ENCODE measurements at regions not wholly inside any gene's neighbourhood (a gene's known extent, or its start where the extent isn't known, plus 50 kb on each side); places are given as distances from the start of the nearest gene placed in this dataset.

DNA sequence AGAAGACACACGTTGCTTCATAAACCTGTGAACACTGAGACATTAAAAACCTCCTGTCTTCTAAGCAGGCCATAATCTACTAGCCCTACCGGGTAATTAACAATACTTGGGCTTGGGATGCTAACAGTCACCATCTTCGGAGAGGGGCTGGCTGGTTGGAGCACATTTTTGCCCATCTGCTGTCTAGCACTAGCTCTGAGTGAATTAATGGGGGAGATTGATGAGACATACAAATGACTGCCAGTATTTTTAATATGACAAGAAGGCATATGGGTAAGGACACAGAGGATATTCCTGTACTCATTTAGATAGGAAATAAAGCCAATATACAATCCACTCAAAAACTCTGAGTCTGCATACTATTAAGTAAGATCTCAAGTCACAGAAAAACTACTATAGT lies 651.6 kb upstream of the SOX11 start:
- TF ChIP-seq, protein P1, sequence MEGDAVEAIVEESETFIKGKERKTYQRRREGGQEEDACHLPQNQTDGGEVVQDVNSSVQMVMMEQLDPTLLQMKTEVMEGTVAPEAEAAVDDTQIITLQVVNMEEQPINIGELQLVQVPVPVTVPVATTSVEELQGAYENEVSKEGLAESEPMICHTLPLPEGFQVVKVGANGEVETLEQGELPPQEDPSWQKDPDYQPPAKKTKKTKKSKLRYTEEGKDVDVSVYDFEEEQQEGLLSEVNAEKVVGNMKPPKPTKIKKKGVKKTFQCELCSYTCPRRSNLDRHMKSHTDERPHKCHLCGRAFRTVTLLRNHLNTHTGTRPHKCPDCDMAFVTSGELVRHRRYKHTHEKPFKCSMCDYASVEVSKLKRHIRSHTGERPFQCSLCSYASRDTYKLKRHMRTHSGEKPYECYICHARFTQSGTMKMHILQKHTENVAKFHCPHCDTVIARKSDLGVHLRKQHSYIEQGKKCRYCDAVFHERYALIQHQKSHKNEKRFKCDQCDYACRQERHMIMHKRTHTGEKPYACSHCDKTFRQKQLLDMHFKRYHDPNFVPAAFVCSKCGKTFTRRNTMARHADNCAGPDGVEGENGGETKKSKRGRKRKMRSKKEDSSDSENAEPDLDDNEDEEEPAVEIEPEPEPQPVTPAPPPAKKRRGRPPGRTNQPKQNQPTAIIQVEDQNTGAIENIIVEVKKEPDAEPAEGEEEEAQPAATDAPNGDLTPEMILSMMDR (IDR thresholded peaks at IDR 0.05 in 2 of 3, conservative IDR thresholded peaks at IDR 0.05 in 1 of 3; ENCODE audit: borderline replicate concordance in 1 of 3, insufficient read depth in 1 of 3, low read depth in 2 of 3, low read length in 2 of 3), result no peak
- no peak for TF ChIP-seq TCF7L2 (IDR thresholded peaks at IDR 0.05; ENCODE audit: borderline replicate concordance, extremely low read depth, insufficient read depth, insufficient read length)
- TF ChIP-seq POLR2A (IDR thresholded peaks at IDR 0.05; ENCODE audit: borderline replicate concordance, extremely low read depth, insufficient read depth, insufficient read length), result no peak
- TF ChIP-seq EZH2 (IDR thresholded peaks at IDR 0.05), result no peak
- TF ChIP-seq POLR2AphosphoS5 (IDR thresholded peaks at IDR 0.05; ENCODE audit: low read depth, low read length), result no peak
- no peak for TF ChIP-seq EZH2phosphoT487 (IDR thresholded peaks at IDR 0.05; ENCODE audit: borderline replicate concordance)
- TF ChIP-seq RAD21 (IDR thresholded peaks at IDR 0.05; ENCODE audit: low read depth), result no peak
- TF ChIP-seq SP1 (IDR thresholded peaks at IDR 0.05; ENCODE audit: low read depth), result no peak
- TF ChIP-seq, protein P2, sequence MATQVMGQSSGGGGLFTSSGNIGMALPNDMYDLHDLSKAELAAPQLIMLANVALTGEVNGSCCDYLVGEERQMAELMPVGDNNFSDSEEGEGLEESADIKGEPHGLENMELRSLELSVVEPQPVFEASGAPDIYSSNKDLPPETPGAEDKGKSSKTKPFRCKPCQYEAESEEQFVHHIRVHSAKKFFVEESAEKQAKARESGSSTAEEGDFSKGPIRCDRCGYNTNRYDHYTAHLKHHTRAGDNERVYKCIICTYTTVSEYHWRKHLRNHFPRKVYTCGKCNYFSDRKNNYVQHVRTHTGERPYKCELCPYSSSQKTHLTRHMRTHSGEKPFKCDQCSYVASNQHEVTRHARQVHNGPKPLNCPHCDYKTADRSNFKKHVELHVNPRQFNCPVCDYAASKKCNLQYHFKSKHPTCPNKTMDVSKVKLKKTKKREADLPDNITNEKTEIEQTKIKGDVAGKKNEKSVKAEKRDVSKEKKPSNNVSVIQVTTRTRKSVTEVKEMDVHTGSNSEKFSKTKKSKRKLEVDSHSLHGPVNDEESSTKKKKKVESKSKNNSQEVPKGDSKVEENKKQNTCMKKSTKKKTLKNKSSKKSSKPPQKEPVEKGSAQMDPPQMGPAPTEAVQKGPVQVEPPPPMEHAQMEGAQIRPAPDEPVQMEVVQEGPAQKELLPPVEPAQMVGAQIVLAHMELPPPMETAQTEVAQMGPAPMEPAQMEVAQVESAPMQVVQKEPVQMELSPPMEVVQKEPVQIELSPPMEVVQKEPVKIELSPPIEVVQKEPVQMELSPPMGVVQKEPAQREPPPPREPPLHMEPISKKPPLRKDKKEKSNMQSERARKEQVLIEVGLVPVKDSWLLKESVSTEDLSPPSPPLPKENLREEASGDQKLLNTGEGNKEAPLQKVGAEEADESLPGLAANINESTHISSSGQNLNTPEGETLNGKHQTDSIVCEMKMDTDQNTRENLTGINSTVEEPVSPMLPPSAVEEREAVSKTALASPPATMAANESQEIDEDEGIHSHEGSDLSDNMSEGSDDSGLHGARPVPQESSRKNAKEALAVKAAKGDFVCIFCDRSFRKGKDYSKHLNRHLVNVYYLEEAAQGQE (IDR thresholded peaks at IDR 0.05; ENCODE audit: low read depth), result no peak
